ENCODE measurements at regions not wholly inside any gene's neighbourhood (a gene's known extent, or its start where the extent isn't known, plus 50 kb on each side); places are given as distances from the start of the nearest gene placed in this dataset.

- TF ChIP-seq CTCF (CRISPR knock-in tag; IDR thresholded peaks at IDR 0.05) (no peak), MBNL3 (CRISPR knock-in tag; conservative IDR thresholded peaks at IDR 0.05) (no peak), HMG20A (CRISPR knock-in tag; IDR thresholded peaks at IDR 0.05; ENCODE audit: borderline replicate concordance) (no peak), ETV6 (CRISPR knock-in tag; conservative IDR thresholded peaks at IDR 0.05) (no peak), ZNF510 (CRISPR knock-in tag; IDR thresholded peaks at IDR 0.05; ENCODE audit: low read depth) (no peak), RFX5 (IDR thresholded peaks at IDR 0.05; ENCODE audit: low read depth, low read length) (no peak), BCLAF1 (IDR thresholded peaks at IDR 0.05) (no peak), ZZZ3 (CRISPR knock-in tag; IDR thresholded peaks at IDR 0.05; ENCODE audit: borderline replicate concordance) (no peak), ZNF24 (IDR thresholded peaks at IDR 0.05) (no peak), GABPB1 (CRISPR knock-in tag; IDR thresholded peaks at IDR 0.05) (no peak), ZKSCAN5 (CRISPR knock-in tag; IDR thresholded peaks at IDR 0.05) (no peak), NFATC3 (CRISPR knock-in tag; IDR thresholded peaks at IDR 0.05) (no peak)
Measured at GRCh38 chr5:82833277-82833676, 243.9 kb downstream of the TMEM167A start.

All from HepG2 (cell line).